Kidney epithelial cell (primary cell): ENCODE measurements at regions not wholly inside any gene's neighbourhood (a gene's known extent, or its start where the extent isn't known, plus 50 kb on each side); places are given as distances from the start of the nearest gene placed in this dataset.
"Not testable (repeated sequence)": the region's sequence is repeated elsewhere in the genome, so short reads cannot be mapped to it uniquely, and the experiment has no call there.

ENCODE experiments used
- DNase-seq: peaks from one replicate; pipeline ENCODE4 v3.0.0-alpha.2; 2010; ENCODE audit warnings: low read depth
- H3K27me3 ChIP-seq: 2 replicates; pipeline ENCODE4 v1.6.0; 2011; ENCODE audit warnings: low read length; ENCODE audit not compliant: control insufficient read depth, insufficient read depth
- H3K36me3 ChIP-seq: 2 replicates; pipeline ENCODE4 v1.5.1; 2011; ENCODE audit warnings: low read length; ENCODE audit not compliant: control insufficient read depth, insufficient read depth
- H3K4me3 ChIP-seq: 2 replicates; pipeline ENCODE4 v1.5.1; 2011; ENCODE audit warnings: low read depth, mild to moderate bottlenecking, control low read depth, low read length
- TF ChIP-seq, protein P1 (sequence below): IDR thresholded peaks from 2 replicates; pipeline ENCODE4 v1.5.1; 2011; ENCODE audit warnings: mild to moderate bottlenecking, moderate library complexity, low read length, control low read depth, inconsistent platforms; ENCODE audit not compliant: insufficient read depth, poor library complexity, severe bottlenecking

DNA sequence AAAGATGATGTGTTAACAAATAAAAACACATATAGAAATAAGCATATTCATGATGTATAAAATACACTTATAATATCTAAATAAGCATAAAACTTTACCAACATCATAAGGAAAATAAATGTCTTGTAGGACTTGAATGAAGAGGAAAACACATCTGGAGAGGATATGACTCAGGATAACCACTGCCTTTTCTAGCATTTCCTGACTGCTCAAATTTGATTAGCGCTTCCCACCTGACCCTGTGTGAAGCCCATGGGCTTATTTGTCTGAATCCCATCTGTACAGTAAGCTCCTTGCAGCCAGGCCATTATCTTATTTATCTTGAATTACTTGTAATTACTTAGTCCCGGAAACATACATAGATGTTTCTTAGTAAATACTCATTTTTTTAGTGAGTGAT, 608.6 kb downstream of the COL12A1 start:
- no peaks in the 10 kb centered on the region for H3K36me3 ChIP-seq
- H3K4me3 ChIP-seq, result no peak overlapping the region
- TF ChIP-seq, protein P1, sequence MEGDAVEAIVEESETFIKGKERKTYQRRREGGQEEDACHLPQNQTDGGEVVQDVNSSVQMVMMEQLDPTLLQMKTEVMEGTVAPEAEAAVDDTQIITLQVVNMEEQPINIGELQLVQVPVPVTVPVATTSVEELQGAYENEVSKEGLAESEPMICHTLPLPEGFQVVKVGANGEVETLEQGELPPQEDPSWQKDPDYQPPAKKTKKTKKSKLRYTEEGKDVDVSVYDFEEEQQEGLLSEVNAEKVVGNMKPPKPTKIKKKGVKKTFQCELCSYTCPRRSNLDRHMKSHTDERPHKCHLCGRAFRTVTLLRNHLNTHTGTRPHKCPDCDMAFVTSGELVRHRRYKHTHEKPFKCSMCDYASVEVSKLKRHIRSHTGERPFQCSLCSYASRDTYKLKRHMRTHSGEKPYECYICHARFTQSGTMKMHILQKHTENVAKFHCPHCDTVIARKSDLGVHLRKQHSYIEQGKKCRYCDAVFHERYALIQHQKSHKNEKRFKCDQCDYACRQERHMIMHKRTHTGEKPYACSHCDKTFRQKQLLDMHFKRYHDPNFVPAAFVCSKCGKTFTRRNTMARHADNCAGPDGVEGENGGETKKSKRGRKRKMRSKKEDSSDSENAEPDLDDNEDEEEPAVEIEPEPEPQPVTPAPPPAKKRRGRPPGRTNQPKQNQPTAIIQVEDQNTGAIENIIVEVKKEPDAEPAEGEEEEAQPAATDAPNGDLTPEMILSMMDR, result no peak
- no peaks in the 10 kb centered on the region for H3K27me3 ChIP-seq
- DNase-seq, result no peak

GRCh38 chr6:74596588-74596987, 609.3 kb downstream of the COL12A1 start:
- Histone ChIP-seq H3K4me3 (no peak overlapping the region), H3K36me3 (no peaks in the 10 kb centered on the region), H3K27me3 (no peaks in the 10 kb centered on the region)
- DNase-seq, result no peak
- TF ChIP-seq, protein P1, result no peak

- DNase-seq, H3K27me3 ChIP-seq, H3K36me3 ChIP-seq, H3K4me3 ChIP-seq: not testable (repeated sequence)
Measured at GRCh38 chr6:74594350-74594749, 611.5 kb downstream of the COL12A1 start.

- no peaks in the 10 kb centered on the region for H3K27me3 ChIP-seq
- no peak for DNase-seq
- no peak overlapping the region for H3K4me3 ChIP-seq
- TF ChIP-seq, protein P1, result no peak
- H3K36me3 ChIP-seq, result no peaks in the 10 kb centered on the region
Measured at GRCh38 chr6:74588094-74588832, 617.6 kb downstream of the COL12A1 start.

GRCh38 chr6:74587386-74587785, 618.5 kb downstream of the COL12A1 start:
- no peak overlapping the region for H3K4me3 ChIP-seq
- no peaks in the 10 kb centered on the region for H3K27me3 ChIP-seq
- TF ChIP-seq, protein P1, result no peak
- no peaks in the 10 kb centered on the region for H3K36me3 ChIP-seq
- no peak for DNase-seq

GRCh38 chr6:74585753-74586152, 620.1 kb downstream of the COL12A1 start:
- Histone ChIP-seq H3K36me3 (no peaks in the 10 kb centered on the region), H3K27me3 (no peaks in the 10 kb centered on the region), H3K4me3 (no peak overlapping the region)
- TF ChIP-seq, protein P1, result no peak
- no peak for DNase-seq
